GM13977 (cell line): ENCODE measurements at regions not wholly inside any gene's neighbourhood (a gene's known extent, or its start where the extent isn't known, plus 50 kb on each side); places are given as distances from the start of the nearest gene placed in this dataset.
"Not testable (repeated sequence)": the region's sequence is repeated elsewhere in the genome, so short reads cannot be mapped to it uniquely, and the experiment has no call there.

ENCODE experiments used
- DNase-seq: peaks from one replicate; pipeline ENCODE4 v3.0.0; 2012; ENCODE audit warnings: low spot score
- CTCF ChIP-seq: IDR thresholded peaks from 2 replicates; pipeline ENCODE4 v1.5.1; 2012; ENCODE audit warnings: mild to moderate bottlenecking, control low read depth; ENCODE audit not compliant: insufficient read depth; ENCODE audit errors: extremely low read depth, missing control alignments
- in situ Hi-C: fragments of 300-500 bp; cut with MboI; formaldehyde crosslinking; loops from one replicate; pipeline ENCODE4 v1.12.0; 2022; ENCODE audit warnings: low sequenced_read_pairs, low pct_unique_long_range_greater_than_20kb, mixed read lengths, inconsistent platforms; ENCODE audit not compliant: unreplicated experiment

DNA sequence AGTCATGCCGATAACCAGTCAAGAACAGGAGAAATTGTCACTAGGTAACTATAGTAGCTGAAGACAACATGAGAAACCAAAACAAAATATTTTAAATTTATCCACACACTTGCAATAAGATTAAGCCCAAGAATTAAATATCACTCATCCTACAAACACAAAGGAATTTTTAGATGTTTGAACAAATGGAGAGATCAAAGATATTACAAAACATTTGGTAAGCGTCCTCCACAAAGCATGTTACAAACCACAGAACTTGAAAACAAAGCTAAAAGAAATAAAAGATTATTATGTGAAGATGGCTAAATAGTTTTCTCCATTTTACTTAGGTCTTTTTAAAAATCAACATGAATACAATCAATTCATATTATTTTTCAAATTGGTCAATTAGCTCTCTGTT, 631.9 kb upstream of the INTU start:
- in situ Hi-C loops: no loop called here
- TF ChIP-seq CTCF: no peak

GRCh38 chr4:127001933-127002332, 630.8 kb upstream of the INTU start:
- TF ChIP-seq CTCF: no peak
- no peak for DNase-seq
- in situ Hi-C loops: no loop called here

More for the DNA sequence above, 631.9 kb upstream of the INTU start:
- no peak for DNase-seq

GRCh38 chr4:127006446-127006877, 626.3 kb upstream of the INTU start:
- no peak for TF ChIP-seq CTCF
- in situ Hi-C loops: no loop called here
- DNase-seq: no peak

DNA sequence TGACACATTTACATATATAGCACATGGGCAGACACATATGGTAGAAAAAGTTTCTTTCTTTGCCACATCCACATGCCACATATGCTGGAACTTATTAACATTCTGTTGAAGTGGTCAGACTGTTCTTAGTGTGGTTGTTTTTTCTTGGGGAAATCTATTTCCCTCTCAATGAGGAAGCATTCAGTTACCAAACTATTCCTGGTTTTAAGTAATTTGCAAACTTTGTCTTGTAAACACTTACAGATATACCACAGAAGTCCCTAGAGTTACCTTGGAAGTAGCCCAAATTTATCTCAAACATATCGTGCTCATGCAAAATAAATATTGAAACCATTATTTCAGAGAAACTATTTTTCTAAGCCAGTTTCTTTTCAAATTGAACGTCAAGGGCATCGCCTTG, 625.5 kb upstream of the INTU start:
- in situ Hi-C loops: no loop called here
- TF ChIP-seq CTCF: no peak
- no peak for DNase-seq

DNA sequence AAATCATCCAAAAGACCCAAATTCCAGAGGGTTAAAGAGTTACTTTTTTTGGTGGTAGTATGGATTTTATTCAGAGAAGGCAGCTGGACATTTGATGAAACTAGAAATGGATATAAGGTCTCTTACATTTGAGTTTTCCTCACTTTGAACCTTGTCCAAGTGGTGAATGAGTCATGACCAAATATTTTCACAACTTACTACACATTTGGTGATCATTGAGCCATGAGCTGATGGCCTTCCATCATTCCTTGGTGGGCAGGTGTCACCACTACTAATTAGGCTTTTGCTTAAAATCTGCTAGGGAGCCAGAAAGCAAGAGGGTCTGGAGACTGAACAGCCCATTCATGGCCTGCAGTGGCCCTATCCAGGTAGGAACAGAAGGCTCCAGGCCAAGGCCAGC, 620.2 kb upstream of the INTU start:
- no peak for TF ChIP-seq CTCF
- DNase-seq: no peak
- in situ Hi-C loops: no loop called here

- TF ChIP-seq CTCF: no peak
- DNase-seq: no peak
- in situ Hi-C loops: no loop called here
Observed at GRCh38 chr4:127015667-127016117, 617.1 kb upstream of the INTU start.

DNA sequence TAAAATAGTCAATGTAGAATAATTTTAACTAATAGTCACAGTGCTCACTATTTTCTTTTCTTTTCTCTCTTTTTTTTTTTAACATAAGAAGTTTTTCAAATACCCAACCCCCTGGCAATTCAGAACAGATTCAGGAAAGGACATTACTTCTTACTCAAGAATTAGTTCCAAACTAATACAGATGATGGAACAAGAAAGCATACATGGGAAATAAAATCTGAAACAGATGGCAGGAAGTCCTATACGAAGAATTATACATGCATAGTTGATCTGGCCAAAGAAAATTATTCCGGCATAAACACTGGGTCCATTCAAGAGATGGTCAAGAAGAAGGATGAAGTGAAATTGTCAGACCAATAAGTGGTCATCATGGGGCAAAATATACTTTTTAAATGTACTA, 614.4 kb upstream of the INTU start:
- no peak for TF ChIP-seq CTCF
- DNase-seq: no peak
- in situ Hi-C loops: no loop called here

GRCh38 chr4:127020831-127021230, 611.9 kb upstream of the INTU start:
- DNase-seq, in situ Hi-C loops: not testable (repeated sequence)
